Progenitor cell of endocrine pancreas (in vitro differentiated cells): ENCODE measurements at regions not wholly inside any gene's neighbourhood (a gene's known extent, or its start where the extent isn't known, plus 50 kb on each side); places are given as distances from the start of the nearest gene placed in this dataset.

Source experiments
- DNase-seq: peaks from one replicate; pipeline ENCODE4 v3.0.0; 2021; ENCODE audit warnings: low spot score; ENCODE audit not compliant: unreplicated experiment
- H3K27ac Mint-ChIP-seq: 2 replicates; pipeline ENCODE4 v1.8.0; 2021; ENCODE audit warnings: mild to moderate bottlenecking, moderate library complexity, mixed read lengths
- H3K27me3 Mint-ChIP-seq: 2 replicates; pipeline ENCODE4 v1.8.0; 2021; ENCODE audit warnings: mixed read lengths
- H3K36me3 Mint-ChIP-seq: 2 replicates; pipeline ENCODE4 v1.8.0; 2022; ENCODE audit warnings: mixed read lengths; ENCODE audit not compliant: insufficient read depth
- H3K4me1 Mint-ChIP-seq: 2 replicates; pipeline ENCODE4 v1.8.0; 2021; ENCODE audit warnings: low read depth, mixed read lengths
- H3K4me3 Mint-ChIP-seq: 2 replicates; pipeline ENCODE4 v1.8.0; 2021; ENCODE audit warnings: low read depth, mild to moderate bottlenecking, moderate library complexity, mixed read lengths
- H3K9me3 Mint-ChIP-seq: 2 replicates; pipeline ENCODE4 v1.8.0; 2021; ENCODE audit warnings: low read depth, mixed read lengths
- CTCF ChIP-seq: fragments of 200-600 bp; sonication (generic); IDR thresholded peaks from one replicate; pipeline ENCODE4 v1.5.0; 2021; ENCODE audit warnings: antibody characterized with exemption, mild to moderate bottlenecking; ENCODE audit not compliant: unreplicated experiment

GRCh38 chr9:135320943-135321342 is 158.6 kb upstream of the PPP1R26 start:
- Mint-ChIP-seq H3K4me1 (no peaks in the 10 kb centered on the region), H3K9me3 (no peaks in the 10 kb centered on the region), H3K27ac (no peak overlapping the region), H3K4me3 (no peak overlapping the region), H3K27me3 (peaks cover 22% of the 10 kb centered on the region), H3K36me3 (no peaks in the 10 kb centered on the region)
- no peak for TF ChIP-seq CTCF
- no peak for DNase-seq

GRCh38 chr9:135321580-135321979 is 158.0 kb upstream of the PPP1R26 start:
- H3K27me3 Mint-ChIP-seq, result peaks cover 19% of the 10 kb centered on the region
- no peaks in the 10 kb centered on the region for H3K9me3 Mint-ChIP-seq
- TF ChIP-seq CTCF, result no peak
- no peak overlapping the region for H3K4me3 Mint-ChIP-seq
- H3K36me3 Mint-ChIP-seq, result no peaks in the 10 kb centered on the region
- no peak for DNase-seq
- no peaks in the 10 kb centered on the region for H3K4me1 Mint-ChIP-seq
- no peak overlapping the region for H3K27ac Mint-ChIP-seq

GRCh38 chr9:135324329-135324728 is 155.3 kb upstream of the PPP1R26 start:
- Mint-ChIP-seq H3K4me3 (no peak overlapping the region), H3K27ac (no peak overlapping the region), H3K4me1 (no peaks in the 10 kb centered on the region), H3K36me3 (no peaks in the 10 kb centered on the region), H3K27me3 (peaks cover 23% of the 10 kb centered on the region), H3K9me3 (peaks cover 3% of the 10 kb centered on the region)
- DNase-seq, result no peak
- TF ChIP-seq CTCF, result no peak

GRCh38 chr9:135326141-135326540 is 153.4 kb upstream of the PPP1R26 start:
- no peak for TF ChIP-seq CTCF
- no peak for DNase-seq
- Mint-ChIP-seq H3K27me3 (peaks cover 25% of the 10 kb centered on the region), H3K27ac (no peak overlapping the region), H3K36me3 (no peaks in the 10 kb centered on the region), H3K4me1 (no peaks in the 10 kb centered on the region), H3K9me3 (peaks cover 3% of the 10 kb centered on the region), H3K4me3 (no peak overlapping the region)

- Mint-ChIP-seq H3K4me1 (no peaks in the 10 kb centered on the region), H3K27ac (no peak overlapping the region), H3K27me3 (peaks cover 23% of the 10 kb centered on the region), H3K9me3 (peaks cover 3% of the 10 kb centered on the region), H3K36me3 (no peaks in the 10 kb centered on the region), H3K4me3 (no peak overlapping the region)
- no peak for TF ChIP-seq CTCF
- DNase-seq, result no peak
Measured at GRCh38 chr9:135326633-135327152, 152.9 kb upstream of the PPP1R26 start.
